ENCODE measurements at regions not wholly inside any gene's neighbourhood (a gene's known extent, or its start where the extent isn't known, plus 50 kb on each side); places are given as distances from the start of the nearest gene placed in this dataset.
A peak's percentile ranks its signal among the peaks of the same experiment; 100 is the strongest.

DNA sequence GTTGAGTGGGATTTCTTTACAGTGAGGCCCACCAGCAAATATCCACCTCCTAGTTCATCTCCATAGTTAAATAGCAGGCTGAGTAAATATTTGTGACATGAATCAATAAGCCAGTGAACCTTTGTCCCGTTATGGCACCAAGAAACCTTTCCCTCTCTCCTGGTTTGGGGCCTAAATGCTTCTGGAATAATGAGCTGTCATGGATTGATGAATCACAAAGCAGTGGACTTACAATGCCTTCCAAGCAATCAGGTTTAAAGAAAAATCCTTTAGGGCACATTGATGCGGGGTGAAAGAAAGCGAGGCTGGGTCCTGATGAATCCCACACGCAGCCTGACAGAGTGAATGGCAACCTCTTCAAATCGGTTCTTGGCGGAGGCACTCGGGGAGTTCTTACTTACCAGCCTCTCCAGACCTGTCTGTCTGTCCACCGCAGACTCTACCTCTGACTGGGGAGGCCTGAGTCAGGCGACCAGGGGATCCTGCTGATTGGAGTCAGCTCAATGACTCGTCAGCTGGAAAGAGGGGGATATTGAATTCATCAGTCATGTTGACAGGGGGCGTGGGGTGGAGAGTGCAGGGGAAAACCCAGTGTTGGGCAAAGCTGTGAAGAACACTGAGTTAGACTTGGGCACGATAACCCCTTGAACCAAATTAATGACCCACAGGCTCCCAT lies 247.3 kb downstream of the PLPP3 start:
- peak overlapping the region; percentile 98 for H3K27ac Mint-ChIP-seq
- peak; percentile 20 for DNase-seq
- TF ChIP-seq, protein P1, sequence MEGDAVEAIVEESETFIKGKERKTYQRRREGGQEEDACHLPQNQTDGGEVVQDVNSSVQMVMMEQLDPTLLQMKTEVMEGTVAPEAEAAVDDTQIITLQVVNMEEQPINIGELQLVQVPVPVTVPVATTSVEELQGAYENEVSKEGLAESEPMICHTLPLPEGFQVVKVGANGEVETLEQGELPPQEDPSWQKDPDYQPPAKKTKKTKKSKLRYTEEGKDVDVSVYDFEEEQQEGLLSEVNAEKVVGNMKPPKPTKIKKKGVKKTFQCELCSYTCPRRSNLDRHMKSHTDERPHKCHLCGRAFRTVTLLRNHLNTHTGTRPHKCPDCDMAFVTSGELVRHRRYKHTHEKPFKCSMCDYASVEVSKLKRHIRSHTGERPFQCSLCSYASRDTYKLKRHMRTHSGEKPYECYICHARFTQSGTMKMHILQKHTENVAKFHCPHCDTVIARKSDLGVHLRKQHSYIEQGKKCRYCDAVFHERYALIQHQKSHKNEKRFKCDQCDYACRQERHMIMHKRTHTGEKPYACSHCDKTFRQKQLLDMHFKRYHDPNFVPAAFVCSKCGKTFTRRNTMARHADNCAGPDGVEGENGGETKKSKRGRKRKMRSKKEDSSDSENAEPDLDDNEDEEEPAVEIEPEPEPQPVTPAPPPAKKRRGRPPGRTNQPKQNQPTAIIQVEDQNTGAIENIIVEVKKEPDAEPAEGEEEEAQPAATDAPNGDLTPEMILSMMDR (IDR thresholded peaks at IDR 0.05) = no peak
- peaks cover 4% of the 10 kb centered on the region for H3K9me3 Mint-ChIP-seq
- H3K4me1 Mint-ChIP-seq = peaks cover 50% of the 10 kb centered on the region
- peaks cover 4% of the 10 kb centered on the region for H3K27me3 Mint-ChIP-seq (ENCODE audit: low read depth, poor library complexity)
- H3K36me3 Mint-ChIP-seq (ENCODE audit: low read depth) = no peaks in the 10 kb centered on the region
- peak overlapping the region; percentile 60 for H3K4me3 Mint-ChIP-seq

DNA sequence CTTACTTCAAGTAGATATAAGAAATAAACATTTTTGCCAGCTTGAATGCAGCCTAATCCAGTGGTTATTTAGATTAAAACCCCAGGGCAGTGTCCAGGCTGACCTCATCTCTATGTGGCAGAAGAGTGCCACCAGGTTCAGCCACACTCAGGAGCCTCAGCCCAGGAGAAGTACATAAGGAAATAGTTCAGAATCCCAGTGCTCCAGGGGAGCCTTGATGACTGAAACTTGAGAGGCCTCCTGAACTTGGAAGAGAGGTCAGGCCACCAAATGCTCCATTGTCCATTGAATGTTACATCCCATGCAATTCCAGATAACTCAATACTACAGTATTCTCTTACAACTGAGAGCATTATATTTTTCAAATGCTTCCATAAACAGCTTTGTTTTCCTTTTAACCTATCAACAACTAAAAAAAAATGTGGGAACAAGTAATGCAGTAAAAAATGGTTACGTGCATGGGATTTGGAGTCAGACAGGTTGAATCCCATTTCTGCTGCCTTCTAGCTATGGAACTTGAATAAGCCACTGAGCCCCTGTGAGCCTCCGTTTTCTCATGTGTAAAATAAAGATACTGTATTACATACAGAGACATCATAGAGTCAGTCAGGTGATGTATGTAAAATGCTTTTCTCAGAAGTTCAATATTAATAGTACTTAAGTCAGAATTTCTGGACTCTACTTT lies 248.0 kb downstream of the PLPP3 start:
- Mint-ChIP-seq H3K27ac (peak overlapping the region; percentile 98), H3K4me3 (peak overlapping the region; percentile 60), H3K27me3 (ENCODE audit: low read depth, poor library complexity) (peaks cover 4% of the 10 kb centered on the region), H3K9me3 (peaks cover 4% of the 10 kb centered on the region), H3K36me3 (ENCODE audit: low read depth) (no peaks in the 10 kb centered on the region), H3K4me1 (peaks cover 50% of the 10 kb centered on the region)
- DNase-seq = peak; percentile 8
- TF ChIP-seq, protein P1 (IDR thresholded peaks at IDR 0.05) = no peak

DNA sequence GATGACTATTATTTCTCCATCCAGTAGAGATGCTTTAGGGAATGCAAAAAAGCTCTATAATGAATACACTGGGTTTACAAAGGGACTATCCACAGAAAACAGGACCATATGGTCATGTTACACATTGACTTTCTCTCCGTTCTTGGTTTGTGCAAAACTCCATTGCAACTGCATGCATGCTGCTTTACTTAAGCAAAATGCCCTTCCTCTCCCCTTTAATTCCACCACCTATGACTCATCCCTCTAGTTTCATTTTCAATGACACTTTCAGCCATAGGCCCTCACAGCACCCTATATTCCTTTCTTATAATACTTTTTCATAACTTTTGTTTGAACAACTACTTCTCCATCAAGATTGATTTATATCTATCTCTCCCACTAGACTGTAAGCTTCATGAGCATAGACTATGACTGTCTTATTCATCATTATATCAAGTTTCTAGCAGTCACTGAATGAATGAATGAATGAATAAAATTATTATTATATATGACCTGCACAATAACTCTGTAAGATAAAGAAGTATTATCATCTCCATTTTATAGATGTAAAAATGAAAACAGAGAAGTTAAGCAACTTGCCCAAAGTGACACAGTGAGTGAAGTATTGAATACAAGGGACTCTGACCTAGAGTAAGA lies 248.9 kb downstream of the PLPP3 start:
- TF ChIP-seq, protein P1 (IDR thresholded peaks at IDR 0.05) = no peak
- peaks cover 4% of the 10 kb centered on the region for H3K27me3 Mint-ChIP-seq (ENCODE audit: low read depth, poor library complexity)

DNA sequence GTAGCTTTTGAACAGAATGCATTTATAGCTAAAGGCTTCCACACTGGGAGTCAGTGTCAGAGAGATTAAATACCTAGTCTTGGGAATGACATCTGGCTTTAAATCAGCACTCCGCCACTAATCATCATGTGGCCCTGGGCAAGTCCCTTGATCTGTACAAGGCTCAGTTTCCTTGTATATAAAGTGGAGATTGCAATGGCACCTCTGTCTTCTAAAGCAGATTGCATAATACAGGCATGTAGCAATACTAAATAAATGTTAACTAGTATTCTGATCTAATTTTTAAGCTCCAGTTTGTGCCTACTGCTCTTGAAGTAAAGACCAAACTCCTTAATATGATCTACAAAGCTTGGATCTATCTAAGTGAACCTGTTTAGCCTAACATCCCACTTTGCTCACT lies 249.4 kb downstream of the PLPP3 start:
- H3K9me3 Mint-ChIP-seq = no peaks in the 10 kb centered on the region
- no peak for DNase-seq
- no peaks in the 10 kb centered on the region for H3K36me3 Mint-ChIP-seq (ENCODE audit: low read depth)
- peaks cover 4% of the 10 kb centered on the region for H3K27me3 Mint-ChIP-seq (ENCODE audit: low read depth, poor library complexity)
- H3K4me3 Mint-ChIP-seq = no peak overlapping the region
- no peak overlapping the region for H3K27ac Mint-ChIP-seq
- peaks cover 43% of the 10 kb centered on the region for H3K4me1 Mint-ChIP-seq
- TF ChIP-seq, protein P1 (IDR thresholded peaks at IDR 0.05) = no peak

More for the DNA sequence above, 248.9 kb downstream of the PLPP3 start:
- Mint-ChIP-seq H3K9me3 (no peaks in the 10 kb centered on the region), H3K36me3 (ENCODE audit: low read depth) (no peaks in the 10 kb centered on the region), H3K4me1 (peaks cover 48% of the 10 kb centered on the region), H3K27ac (no peak overlapping the region), H3K4me3 (no peak overlapping the region)
- no peak for DNase-seq

DNA sequence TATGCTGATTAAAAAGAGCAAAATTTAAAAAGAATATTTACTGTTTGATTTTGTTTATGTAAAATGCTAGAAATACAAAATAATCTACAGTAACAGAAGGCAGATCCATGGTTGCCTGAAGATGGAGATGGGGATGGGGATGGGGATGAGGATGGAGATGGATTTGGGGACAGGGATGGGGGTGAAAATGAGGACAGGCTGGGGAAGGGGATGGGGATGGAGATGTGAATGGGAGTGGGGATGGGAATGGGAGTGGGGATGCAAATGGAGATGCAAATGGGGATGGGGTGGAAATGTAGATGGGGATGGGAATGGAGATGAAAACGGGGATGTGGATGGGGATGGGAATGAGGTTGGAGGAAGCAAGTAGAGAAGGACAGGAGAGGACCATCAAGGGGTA lies 252.2 kb downstream of the PLPP3 start:
- Mint-ChIP-seq H3K27ac (no peak overlapping the region), H3K4me3 (no peak overlapping the region), H3K36me3 (ENCODE audit: low read depth) (no peaks in the 10 kb centered on the region), H3K4me1 (peaks cover 40% of the 10 kb centered on the region), H3K27me3 (ENCODE audit: low read depth, poor library complexity) (peaks cover 6% of the 10 kb centered on the region), H3K9me3 (no peaks in the 10 kb centered on the region)
- TF ChIP-seq, protein P1 (IDR thresholded peaks at IDR 0.05) = no peak
- DNase-seq = no peak

All from nephron progenitor cell (in vitro differentiated cells).